GM21423 (cell line): ENCODE measurements at regions not wholly inside any gene's neighbourhood (a gene's known extent, or its start where the extent isn't known, plus 50 kb on each side); places are given as distances from the start of the nearest gene placed in this dataset.
"Not testable (repeated sequence)": the region's sequence is repeated elsewhere in the genome, so short reads cannot be mapped to it uniquely, and the experiment has no call there.

Source experiments
- ATAC-seq: cut with Tn5 transposase; IDR thresholded peaks from one replicate; pipeline ENCODE4 v1.9.1; 2021; ENCODE audit warnings: mild to moderate bottlenecking, moderate library complexity; ENCODE audit not compliant: unreplicated experiment

DNA sequence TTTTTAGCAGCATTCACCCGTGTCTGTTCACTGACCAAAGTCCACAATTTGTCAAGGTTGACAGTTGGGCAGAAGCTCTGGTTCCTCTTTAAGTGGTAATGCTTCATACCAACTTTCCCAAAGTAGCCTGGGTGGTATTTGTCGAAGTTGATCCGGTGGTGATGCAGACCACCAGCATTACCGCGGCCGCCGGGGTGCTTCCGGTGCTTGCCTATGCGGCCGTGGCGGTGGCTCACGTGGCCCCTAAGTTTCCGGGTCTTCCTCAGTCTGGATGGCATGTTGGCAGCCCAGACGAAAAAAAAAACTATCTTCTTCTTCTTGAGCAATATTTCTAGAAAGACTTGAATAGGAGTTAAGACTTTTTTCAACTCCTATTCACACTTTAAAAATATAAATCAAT, 151.4 kb upstream of the RGS17 start:
- ATAC-seq = not testable (repeated sequence)

DNA sequence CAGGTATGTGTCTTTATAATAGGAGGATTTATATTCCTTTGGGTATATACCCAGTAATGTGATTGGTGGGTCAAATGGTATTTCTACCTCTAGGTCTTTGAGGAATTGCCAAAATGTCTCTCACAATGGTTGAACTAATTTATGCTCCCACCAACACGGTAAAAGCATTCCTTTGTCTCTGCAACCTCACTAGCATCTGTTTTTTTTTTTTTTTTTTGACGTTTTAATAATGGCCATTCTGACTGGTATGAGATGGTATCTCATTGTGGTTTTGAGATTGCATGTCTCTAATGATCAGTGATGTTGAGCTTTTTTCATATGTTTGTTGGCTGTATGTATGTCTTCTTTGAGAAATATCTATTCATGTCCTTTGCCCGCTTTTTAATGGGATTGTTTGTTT, 144.9 kb upstream of the RGS17 start:
- ATAC-seq = no peak

DNA sequence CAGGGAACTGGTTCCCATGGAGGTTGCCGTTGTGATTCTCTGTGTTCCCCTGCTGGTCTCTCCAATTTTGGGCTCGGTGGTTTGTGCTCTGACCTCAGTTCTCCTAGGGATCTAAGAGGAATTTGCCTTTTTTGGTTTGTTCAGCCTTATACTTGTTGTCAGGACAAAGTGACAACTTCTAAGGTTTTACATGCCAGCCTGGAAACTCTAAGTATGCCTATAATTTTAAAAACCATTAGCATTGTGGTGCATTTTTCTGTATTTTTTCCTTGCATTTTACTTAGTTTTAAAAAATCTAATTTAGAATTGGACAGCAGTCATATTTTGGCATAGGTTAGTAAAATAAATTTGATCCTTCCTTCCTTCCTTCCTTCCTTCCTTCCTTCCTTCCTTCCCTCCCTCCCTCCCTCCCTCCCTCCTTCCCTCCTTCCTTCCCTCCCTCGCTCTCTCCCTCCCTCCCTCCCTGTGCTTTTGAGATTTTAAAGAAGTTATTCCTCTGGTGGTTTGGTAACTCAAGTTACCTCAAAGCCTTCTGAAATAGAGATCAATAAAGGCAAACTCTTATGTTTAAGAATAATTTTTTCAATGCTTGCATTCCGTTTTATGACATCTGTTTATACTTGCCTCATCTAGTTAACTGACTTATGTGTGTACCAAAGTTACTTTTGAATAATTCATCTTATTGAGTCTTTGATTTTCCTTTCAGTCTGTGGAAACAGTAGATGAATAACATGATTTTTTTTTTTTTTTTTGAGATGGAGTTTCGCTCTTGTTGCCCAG, 141.3 kb upstream of the RGS17 start:
- no peak for ATAC-seq

DNA sequence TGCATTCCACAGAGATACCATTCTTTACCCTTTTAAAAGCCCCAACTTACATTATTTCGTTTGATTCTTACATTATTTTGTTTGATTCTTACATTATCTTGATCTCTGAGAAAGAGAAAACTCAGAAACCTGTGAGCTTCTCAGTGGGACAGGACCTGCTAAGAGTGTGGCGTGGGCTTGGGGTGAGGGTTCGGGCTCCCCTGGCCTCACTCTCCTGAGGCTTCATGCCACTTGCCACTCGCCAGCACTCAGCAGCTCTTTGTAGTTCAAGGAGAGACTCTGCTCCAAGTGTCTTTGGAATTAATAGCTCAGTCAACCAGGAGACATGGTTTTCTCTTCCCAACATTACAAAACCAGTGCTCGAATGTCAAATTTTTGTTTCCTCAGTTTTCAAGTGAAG, 132.4 kb upstream of the RGS17 start:
- no peak for ATAC-seq

DNA sequence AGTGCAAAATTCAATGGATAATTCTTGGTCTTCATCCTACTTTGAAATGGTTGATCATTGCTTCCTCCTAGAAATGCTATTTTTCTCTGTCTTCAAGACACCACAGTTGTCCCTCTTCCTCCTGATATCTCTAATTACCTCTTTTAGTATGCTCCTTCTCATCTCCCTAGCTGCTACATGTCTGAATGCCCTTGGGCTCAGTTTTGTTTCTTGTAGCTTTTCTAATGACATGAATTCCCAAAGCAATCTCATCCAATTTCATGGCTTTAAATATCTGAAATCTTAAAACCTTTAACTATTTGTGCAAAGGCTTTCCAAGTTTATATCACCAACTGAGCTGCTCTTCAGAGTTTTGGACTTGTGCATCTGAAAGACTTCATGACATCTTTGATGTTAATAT, 120.2 kb upstream of the RGS17 start:
- ATAC-seq = no peak

DNA sequence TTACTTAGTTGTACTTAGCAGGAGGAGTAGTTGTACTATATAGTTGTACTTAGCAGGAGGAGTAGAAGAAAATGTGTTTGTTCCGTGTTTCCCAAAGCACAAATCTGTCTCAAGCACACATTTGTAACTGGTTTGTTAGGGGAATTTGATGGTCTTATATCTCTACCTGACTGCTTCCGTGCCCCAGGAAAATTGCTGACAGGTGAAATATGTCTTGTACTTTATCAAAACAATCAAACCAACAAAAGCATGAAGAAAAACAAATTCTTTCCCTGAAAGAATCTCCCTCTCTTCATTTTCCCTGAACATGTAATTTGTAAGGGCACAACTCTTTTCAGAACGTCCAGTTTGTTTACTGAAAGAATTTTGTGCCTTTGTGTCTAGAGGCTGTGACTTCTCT, 106.6 kb upstream of the RGS17 start:
- ATAC-seq = no peak

DNA sequence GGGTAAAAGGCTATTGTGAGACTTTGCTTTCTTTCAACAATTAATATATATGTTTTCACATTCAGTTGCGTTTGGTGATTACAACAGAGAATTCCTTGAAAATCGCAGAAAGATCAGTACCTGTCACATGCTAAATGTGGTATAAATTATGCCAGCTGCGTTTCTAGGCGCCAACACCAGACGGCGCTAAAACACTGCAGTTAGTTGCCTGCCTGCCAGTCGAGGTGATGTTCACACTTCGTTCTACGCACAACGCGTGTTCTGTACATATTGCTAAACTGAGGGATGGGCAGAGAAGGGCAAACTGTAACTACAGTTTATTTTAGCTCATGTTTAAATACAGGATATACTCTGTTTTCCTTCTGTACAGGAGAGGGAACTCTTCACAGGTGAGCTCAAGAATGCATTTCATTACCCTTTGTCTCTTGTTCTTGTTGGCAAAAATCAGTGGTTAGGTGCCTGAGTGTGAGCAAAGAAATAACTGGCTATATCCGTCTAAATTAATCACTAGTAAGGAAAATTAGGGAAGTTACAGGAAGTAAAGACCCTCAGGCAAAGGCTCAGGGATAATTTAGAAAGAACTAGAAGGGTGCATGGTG, 100.1 kb upstream of the RGS17 start:
- ATAC-seq = peak; percentile 64

DNA sequence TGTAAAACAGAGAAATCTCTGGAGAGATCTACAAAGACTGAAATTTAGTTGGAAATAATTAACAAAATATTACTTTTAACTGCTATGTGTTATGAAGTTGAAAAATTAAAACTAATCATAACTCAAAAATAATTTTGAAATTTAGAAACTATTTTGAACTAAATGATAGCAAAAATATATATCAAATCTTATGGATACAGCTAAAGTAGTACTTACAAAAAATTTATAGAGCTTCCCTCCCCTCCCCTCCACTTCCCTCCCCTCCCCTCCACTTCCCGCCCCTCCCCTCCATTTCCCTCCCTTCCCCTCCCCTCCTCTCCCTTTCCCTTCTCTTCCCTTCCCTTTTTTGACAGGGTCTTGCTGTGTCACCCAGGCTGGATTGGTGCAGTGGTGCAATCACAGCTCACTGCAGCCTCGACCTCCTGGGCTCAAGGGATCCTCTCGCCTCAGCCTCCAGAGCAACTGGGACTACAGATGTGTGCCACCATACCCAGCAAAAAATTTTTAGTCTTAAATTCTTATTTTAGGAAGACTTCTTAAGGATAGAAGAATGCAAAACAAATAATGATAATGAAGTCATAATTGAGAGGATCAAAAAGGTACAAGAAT, 87.2 kb upstream of the RGS17 start:
- no peak for ATAC-seq

DNA sequence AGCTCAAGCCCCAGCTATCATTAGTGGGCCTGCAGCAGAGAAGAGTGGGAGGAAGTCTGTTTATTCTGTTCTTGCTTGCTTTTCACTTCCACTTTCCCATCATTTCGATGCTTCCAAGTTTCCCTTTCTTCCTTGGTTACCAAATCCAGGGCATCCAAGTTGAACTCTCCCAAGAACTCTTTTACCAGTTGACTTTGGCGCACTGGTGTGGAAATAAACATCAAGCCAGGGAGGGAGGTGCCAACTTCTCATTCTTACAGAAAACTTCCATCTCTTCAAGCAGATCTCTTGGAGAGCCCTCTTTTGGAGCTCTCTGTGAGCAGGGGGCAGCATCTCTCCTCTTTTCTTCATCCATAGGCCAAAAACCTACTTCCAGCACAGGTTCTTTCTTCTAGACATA, 85.7 kb upstream of the RGS17 start:
- ATAC-seq = no peak

DNA sequence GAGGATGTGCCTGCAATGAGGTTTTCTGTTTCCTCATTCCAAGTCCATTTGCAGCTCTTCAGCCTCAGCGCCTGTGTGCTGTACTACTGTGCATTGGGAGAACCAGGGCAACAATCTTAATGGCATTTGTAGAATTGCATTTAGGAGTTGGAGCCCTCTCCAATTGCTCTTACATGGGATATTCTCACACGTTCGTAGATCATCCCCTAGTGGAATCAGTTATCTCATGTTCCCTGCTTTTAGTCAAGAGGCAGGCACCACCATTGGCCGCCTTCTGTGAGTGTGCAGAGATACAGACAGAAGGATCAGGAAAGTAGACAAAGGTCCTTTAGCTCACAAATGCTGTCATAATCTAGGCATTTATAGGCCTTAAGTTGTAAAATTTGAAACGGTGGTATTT, 84.2 kb upstream of the RGS17 start:
- ATAC-seq = no peak

DNA sequence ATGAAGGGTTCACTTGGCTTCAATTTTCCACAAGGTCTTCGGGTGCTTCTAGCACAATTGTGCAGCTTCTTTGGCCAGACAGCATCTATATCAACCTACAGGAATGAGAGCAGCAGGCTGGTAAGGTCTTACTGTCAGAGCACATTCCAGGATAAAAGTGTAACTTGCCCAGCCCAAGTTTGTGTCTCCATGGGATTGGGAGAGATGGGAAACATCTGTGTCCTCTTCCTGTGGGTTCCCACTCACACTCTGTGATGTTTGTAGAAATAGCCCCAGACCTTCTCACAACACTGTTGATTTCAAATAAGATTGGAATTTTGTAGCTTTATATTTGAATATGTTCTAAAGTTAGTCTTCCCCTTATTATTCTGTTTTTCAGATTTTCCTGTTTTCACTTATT, 83.4 kb upstream of the RGS17 start:
- ATAC-seq = no peak

DNA sequence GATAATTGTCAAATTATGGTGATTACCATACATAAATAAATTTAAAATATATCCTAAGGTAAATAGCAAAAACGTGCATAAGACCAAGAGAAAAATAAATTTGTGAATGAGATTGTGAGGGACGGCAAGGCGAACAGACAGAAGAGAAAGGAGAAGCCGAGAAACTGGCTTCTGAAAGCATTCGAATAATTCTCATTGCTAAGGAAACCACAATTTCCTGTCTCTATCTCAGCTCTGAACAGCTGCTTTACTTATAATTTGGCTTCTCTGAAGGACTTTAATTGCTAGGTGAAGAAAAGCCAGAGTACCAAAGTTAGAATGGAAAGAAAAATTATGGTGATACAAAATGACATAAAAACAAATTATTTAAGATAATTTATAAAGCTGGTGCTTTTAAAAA, 79.0 kb upstream of the RGS17 start:
- ATAC-seq = peak; percentile 86

DNA sequence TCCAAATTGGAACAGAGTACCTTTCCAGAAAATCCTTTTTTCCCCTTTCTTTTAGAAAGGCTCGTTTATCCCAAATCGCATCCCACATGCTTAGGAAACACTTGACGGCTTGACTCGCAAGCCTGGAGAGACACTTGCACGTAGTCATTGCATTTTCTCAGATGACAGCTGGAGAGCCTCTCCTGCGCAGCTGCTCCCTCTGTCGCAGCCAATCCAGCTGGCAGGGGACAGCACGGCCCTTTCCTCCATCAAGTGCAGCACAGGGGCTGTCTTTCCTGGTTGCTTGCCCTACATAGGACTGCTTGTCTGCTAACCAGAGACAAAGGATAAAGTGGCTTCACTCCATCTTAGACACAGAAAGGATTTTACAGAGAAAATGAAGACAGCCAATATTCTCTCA, 77.6 kb upstream of the RGS17 start:
- no peak for ATAC-seq

DNA sequence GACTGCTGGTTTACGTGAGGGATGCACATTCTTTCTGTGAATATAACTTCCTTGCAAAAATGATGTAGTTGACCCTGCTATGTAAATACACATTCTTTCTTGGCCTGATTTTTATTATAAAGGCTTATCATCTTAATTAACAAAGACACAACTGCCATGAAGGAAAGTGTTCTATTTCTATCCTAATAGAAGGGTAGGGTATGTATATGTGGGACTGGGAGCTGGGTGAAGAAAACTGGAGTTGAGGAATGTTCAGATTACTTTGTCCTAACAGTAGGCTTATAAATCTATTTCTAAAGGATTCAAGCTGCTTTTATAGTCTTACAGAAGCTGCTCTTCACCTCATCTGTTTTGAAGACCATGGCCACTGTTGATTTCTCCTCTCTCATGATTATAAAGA, 76.5 kb upstream of the RGS17 start:
- ATAC-seq = no peak

DNA sequence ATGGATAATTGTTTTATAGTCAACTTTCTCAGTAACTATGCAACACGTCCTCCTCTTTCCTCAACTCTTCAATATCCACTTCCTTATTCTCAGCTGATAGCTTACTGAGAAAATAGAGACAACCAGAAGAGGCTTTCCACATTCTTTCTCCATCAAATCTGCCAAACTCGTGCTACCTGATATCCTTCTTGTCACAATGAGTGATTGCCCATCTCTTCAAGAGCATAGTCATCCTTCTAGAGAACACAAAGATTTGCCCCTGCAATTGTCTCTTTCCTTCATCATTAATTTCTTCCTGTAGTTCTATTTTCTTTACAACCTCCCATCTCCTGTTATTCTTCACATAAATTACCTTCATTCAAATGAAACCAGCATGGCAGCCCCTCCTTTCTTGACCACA, 75.9 kb upstream of the RGS17 start:
- no peak for ATAC-seq

DNA sequence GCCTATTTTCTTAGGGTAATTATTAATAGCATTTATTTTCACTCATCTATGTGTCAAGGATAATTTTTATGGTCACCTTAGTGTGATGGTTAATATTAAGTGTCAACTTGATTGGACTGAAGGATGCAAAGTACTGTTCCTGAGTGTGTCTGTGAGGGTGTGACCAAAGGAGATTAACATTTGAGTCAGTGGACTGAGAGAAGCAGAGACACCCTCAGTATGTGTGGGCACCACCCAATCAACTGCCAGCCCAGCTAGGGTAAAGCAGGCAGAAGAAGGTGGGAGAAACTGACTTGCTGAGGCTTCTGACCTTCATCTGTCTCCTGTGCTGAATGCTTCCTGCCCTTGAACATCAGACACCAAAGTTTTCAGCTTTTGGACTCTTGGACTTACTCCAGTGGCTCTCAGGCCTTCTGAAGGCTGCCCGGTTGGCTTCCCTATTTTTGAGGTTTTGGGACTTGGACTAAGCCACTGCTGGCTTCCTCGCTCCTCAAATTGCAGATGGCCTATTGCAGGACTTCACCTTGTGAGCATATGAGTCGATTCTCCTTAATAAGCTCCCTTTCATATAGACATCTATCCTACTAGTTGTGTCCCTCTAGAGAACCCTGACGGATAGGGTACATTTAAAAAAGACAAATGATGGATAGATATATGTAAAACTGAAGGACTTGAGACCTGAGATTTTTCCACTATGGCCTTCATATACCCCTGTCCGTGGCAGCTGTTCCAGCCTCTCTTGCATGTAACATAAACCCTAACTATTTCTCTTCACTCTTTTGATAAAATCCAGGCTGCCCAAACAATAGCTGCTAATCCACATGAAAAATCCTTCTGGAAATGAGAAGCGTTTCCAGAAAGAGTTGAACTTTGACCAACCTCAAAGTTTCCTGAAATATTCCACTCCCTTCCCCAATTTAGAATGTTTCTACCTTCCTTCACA, 62.1 kb upstream of the RGS17 start:
- no peak for ATAC-seq

DNA sequence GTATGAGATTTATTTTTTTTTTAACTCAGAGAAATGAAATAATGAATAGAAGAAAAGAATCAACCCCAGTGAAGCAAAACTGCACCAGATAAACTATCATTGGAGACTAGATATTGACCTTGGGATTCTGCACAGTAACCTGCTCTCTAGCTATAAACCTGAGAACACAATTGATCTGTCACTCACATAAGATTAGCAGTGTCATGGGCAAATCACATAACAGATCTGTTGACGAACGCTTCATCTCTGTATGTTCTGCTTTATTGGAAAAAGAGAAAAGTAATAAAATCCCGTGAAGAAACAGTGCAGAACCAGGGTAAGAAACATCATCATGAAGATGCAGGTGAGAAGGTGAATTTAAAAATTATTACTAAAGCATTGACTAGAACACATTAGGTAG, 52.8 kb upstream of the RGS17 start:
- ATAC-seq = no peak
